Fibroblast of skin of abdomen (primary cell): ENCODE measurements at regions not wholly inside any gene's neighbourhood (a gene's known extent, or its start where the extent isn't known, plus 50 kb on each side); places are given as distances from the start of the nearest gene placed in this dataset.
A peak's percentile ranks its signal among the peaks of the same experiment; 100 is the strongest.
"Not testable (repeated sequence)": the region's sequence is repeated elsewhere in the genome, so short reads cannot be mapped to it uniquely, and the experiment has no call there.

Source experiments
- DNase-seq: peaks from one replicate; pipeline ENCODE4 v3.0.0-alpha.2; 2013

- DNase-seq, result peak; percentile 96
Observed at GRCh38 chr1:100597061-100597741, 59.3 kb downstream of the GPR88 start.

GRCh38 chr1:100597784-100598183 lies 59.8 kb downstream of the GPR88 start:
- no peak for DNase-seq

DNA sequence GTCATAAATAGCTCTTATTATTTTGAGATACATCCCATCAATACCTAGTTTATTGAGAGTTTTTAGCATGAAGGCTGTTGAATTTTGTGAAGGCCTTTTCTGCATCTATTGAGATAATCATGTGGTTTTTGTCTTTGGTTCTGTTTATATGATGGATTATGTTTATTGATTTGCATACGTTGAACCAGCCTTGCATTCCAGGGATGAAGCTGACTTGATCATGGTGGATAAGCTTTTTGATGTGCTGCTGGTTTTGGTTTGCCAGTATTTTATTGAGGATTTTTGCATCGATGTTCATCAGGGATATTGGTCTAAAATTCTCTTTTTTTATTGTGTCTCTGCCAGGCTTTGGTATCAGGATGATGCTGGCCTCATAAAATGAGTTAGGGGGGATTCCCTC lies 62.4 kb downstream of the GPR88 start:
- not testable (repeated sequence) for DNase-seq

DNA sequence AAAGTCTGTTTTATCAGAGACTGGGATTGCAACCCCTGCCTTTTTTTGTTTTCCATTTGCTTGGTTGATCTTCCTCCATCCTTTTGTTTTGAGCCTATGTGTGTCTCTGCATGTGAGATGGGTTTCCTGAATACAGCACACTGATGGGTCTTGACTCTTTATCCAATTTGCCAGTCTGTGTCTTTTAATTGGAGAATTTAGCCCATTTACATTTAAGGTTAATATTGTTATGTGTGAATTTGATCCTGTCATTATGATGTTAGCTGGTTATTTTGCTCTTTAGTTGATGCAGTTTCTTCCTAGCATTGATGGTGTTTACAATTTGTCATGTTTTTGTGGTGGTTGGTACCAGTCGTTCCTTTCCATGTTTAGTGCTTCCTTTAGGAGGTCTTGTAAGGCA lies 64.1 kb downstream of the GPR88 start:
- DNase-seq, result not testable (repeated sequence)

- DNase-seq, result no peak
Observed at GRCh38 chr1:100604372-100604771, 66.4 kb downstream of the GPR88 start.

GRCh38 chr1:100606438-100606837 lies 68.5 kb downstream of the GPR88 start:
- peak; percentile 70 for DNase-seq

DNA sequence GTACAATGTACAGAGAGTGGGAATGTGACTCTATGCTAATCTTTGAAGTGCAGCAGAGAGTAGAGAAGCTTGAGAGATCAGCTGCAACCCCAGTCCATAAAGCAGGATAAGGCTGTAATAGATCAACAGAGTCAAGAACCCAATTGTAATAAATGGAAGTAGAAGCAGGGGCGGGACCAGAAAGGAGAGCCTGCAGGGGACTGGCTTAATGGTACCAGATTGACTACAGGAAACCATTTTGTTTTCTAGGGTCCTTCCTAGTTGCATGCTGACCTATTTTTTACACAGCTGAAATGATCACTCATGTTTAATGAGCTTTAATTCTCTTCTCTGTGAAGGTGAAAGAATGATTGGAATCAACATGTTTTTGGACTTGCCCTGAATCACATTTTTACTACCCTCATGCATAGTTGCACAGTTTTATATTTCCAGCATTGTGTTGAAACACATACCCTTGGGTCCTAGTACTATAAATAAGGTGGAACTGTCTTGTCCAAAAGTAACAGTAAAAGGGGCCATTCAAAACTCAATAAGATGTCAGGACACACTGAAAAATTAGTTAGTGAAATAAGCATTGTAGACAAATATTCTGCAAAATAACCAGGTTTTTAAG lies 69.8 kb downstream of the GPR88 start:
- DNase-seq, result peak; percentile 43

DNA sequence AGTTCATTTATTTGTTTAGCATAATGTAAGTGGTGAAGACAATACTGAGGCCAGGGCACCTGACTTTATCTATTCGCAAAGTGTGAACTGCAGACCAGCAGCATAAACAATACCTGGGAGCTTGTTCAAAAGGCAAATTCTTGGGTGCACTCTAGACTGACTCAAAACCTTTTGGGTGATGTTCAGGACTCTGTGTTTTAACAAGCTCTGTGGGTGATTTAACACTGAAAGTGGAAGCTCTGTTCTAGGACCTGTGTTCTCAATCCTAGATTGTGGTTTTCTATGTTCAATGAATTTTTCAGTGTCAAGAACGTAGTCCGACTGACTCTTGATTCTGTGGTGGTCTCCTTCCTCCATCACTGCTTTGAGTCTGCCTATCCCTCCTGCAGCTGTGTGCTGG lies 71.9 kb downstream of the GPR88 start:
- DNase-seq, result no peak

- no peak for DNase-seq
Observed at GRCh38 chr1:100611086-100611485, 73.1 kb downstream of the GPR88 start.

DNA sequence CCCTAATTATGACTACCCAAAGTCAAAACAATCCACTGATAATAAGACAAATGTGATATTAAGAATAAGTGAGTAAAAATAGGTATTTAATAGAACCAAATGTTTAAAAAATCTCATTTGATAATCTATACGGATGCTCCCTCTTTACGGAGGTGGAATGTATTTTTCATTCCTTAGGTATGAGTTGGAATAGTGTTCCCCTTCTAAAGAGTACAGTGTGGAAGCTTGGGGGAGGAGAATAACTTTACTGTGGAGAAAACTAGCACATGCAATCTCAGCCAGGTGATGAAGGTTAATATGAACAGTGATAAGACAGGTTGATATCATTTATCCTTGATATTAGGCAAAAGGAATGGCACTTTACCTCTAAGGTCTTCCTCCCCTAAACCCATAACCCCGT lies 74.6 kb downstream of the GPR88 start:
- no peak for DNase-seq

GRCh38 chr1:100613817-100614559 lies 76.0 kb downstream of the GPR88 start:
- DNase-seq, result no peak

- DNase-seq, result no peak
Observed at GRCh38 chr1:100614570-100614969, 76.6 kb downstream of the GPR88 start.

DNA sequence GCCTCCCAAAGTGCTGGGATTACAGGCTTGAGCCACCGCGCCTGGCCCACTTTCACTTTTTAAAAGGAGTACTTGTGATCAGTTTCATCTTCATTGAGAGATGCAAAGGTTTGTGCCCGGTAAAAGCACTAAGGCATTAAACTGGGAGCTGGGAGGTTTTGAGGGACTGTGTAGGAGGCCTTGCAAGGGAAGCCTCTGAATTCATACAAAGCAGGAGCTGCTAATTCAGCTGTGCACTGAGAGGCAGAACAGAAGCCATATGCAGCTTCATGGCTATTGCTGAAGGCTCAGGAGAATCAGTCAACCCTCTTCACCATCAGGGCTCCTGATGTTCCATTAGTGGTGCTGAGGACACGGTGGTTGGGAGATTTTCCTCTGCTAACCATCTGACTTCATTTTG lies 77.7 kb downstream of the GPR88 start:
- no peak for DNase-seq

- no peak for DNase-seq
Observed at GRCh38 chr1:100616121-100616621, 78.2 kb downstream of the GPR88 start.

GRCh38 chr1:100622037-100622436 lies 84.1 kb downstream of the GPR88 start:
- DNase-seq, result peak; percentile 95

DNA sequence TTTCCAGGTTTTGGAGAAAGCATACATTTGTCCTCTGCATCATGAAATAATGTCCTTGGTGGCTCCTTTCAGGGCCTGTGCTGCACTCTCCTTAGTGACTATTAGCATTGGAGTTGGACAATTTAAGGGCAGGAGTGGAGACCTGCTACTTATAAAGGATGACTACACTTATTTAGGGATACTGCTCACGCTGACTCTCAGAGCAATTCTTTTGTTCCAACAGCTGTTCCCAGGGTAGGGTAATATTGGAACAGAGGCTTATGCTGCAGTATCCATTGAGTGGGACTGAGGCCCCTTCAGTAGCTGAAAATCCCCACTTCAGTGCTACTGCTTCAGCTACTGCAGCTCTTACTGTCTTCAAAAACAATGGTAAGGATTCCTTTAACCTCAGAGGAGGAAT lies 84.6 kb downstream of the GPR88 start:
- DNase-seq, result no peak

DNA sequence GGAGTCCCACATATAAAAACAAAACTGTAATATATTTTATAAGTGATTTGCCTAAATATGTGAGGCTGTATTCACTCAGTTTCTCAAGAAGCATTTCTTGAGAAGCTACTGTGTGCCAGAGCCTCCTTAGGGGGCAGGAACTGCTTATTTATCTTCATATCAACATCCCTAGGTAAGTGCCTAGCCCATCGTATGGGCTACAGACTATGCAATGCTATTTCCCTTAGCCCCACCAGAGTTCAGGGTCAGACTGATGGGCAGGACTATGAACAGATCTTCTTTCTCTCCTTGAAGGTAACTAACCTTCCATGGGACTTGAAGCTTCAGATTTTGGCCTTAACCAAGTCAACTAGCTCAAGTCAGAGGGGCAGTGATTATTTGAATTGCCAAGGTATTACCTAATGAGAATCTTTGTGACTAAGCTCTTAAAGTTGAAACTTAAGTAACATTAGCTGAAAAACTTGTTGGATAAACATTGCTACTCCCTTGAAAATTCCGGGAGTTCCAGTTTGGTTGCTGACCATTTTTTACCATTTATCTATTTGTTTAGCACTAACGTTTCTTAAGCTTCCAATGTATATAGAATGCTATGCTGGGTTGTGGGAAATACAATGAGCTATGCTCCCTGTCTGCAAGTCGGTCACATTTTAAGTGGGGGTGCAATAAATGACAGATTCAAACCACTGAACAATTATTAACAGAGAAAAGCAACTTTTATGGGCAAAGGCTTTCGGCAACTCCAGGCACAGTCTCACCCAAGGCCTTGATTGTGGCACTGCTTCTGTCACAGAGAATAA lies 85.2 kb downstream of the GPR88 start:
- peak; percentile 67 for DNase-seq

- peak; percentile 49 for DNase-seq
Observed at GRCh38 chr1:100624886-100625610, 87.1 kb downstream of the GPR88 start.

- no peak for DNase-seq
Observed at GRCh38 chr1:100626397-100626796, 88.5 kb downstream of the GPR88 start.

DNA sequence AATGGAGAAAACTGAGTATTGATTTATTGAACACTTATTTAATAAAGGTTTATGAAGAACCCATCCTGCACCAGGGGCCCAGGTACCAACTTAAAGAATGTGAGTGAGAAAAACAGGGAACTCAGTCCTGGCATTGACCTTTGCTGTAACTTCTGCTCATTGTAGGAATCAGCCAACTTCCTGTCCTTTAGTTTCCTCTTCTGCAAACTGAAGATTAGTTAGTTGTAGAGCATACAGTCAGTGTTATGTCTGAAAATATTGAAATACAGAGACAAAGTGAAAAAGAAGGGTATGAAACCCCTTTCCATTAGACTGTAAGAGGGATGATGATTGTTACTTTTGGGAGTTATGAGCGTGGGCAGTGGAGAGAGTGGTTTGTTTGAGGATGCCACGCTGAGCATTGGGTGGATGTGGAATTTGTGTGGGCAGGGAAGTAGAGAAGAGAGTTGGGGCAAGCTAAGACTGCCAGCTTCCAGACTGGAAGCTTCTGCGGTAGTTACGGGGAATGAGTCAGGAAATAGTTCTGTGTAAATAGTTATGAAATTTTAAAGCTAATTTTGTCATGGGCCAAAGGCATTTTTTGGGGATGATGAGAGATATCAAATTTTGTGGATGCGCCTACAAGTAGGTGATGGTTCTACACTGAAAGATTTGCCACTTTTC lies 89.2 kb downstream of the GPR88 start:
- peak; percentile 74 for DNase-seq

DNA sequence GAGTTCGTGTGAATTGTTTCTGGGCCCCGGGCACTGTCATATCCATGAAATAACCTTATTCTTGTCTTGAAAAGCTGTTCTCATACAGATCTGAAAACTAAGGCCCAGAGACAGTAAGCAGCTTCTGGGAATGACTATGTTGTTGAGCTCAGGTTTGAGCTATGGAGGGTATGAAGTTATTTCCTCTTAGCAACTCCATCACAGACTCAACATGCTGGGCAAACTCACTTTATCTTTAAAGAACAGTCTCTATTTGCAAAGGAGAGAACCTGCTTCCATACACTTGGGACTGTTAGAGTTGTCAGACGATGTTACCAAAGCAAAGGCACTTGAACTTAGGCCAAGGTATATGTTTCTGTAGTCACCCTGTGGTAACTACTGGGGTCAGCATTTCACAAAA lies 90.0 kb downstream of the GPR88 start:
- no peak for DNase-seq
